Epithelial cell of proximal tubule (primary cell): ENCODE measurements at regions not wholly inside any gene's neighbourhood (a gene's known extent, or its start where the extent isn't known, plus 50 kb on each side); places are given as distances from the start of the nearest gene placed in this dataset.

Experiments
- DNase-seq: peaks from one replicate; pipeline ENCODE4 v3.0.0-alpha.2; 2011; ENCODE audit warnings: low read depth
- H3K4me3 ChIP-seq: 2 replicates; pipeline ENCODE4 v1.5.1; 2011; ENCODE audit warnings: low read depth, mild to moderate bottlenecking, low read length
- TF ChIP-seq, protein P1 (sequence below): conservative IDR thresholded peaks from 2 replicates; pipeline ENCODE4 v1.5.1; 2012; ENCODE audit warnings: low read depth, mild to moderate bottlenecking, low read length

DNA sequence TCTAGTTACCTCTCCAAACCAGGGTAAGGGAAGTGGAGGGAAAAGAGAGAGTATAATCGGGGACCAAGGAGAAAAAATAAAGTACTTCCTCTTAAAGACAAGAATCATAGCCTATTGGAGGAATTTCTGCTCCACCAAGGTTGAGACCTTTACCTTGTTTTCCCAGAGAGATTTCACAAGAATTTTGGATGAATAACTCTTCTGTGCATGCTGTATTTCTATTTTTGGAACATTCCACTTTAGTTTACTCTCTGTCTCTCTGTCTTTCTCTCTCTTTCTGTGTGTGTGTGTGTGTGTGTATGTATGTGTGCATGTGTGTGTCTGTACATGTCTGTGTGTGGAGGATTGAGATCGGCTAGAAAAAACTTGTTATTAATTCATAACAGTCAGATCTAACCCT, 318.4 kb upstream of the RGS18 start:
- TF ChIP-seq, protein P1, sequence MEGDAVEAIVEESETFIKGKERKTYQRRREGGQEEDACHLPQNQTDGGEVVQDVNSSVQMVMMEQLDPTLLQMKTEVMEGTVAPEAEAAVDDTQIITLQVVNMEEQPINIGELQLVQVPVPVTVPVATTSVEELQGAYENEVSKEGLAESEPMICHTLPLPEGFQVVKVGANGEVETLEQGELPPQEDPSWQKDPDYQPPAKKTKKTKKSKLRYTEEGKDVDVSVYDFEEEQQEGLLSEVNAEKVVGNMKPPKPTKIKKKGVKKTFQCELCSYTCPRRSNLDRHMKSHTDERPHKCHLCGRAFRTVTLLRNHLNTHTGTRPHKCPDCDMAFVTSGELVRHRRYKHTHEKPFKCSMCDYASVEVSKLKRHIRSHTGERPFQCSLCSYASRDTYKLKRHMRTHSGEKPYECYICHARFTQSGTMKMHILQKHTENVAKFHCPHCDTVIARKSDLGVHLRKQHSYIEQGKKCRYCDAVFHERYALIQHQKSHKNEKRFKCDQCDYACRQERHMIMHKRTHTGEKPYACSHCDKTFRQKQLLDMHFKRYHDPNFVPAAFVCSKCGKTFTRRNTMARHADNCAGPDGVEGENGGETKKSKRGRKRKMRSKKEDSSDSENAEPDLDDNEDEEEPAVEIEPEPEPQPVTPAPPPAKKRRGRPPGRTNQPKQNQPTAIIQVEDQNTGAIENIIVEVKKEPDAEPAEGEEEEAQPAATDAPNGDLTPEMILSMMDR: no peak
- DNase-seq: no peak

DNA sequence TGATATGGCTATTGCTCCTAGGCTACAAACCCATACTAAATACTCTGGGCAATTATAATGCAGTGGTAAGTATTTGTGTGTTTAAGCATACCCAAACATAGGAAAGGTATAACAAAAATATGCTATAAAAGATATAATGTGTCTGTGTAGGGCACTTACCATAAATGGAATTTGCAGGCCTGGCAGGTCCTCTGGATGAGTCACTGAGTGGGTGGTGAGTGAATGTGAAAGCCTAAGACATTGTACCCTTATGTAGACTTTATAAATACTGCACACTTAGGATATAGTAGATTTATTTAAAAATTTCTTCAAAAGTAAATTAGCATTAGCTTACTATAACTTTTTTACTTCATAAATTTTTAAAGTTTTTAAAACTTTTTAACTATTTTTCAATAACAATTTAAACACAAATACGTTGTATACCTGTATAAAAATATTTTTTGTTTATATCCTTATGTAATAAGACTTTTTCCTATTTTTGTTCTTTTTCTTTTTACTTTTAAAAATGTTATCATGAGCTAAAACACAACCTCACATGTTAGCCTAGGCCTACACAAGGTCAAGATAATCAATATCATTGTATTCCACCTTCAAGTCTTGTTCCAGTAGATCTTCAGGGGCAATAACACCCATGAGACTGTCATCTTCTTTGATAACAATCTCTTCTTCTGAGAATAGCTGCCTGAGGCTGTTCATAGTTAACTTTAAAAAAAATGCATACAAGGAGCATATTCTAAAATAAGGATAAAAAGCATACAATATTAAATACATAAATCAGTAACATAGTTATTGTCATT, 306.3 kb upstream of the RGS18 start:
- H3K4me3 ChIP-seq: no peak overlapping the region
- TF ChIP-seq, protein P1: no peak
- no peak for DNase-seq

More for the DNA sequence above, 318.4 kb upstream of the RGS18 start:
- H3K4me3 ChIP-seq: no peak overlapping the region

DNA sequence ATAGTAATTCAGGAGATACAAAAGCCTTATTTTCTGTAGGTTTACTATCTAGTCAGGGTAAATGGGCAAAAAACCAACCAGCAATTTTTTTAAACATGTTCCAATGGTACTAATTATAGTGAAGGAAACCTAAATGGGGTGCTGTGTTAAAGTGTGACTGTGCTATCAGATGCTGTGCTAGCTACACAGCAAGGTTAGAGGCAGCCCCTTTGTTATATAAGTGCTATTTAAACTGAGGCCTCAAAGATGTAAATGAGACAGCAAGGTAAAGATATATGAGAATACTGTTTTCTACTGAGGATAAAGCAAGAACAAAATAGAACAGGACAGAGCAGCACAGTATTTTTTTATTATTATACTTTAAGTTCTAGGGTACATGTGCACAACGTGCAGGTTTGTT, 305.4 kb upstream of the RGS18 start:
- DNase-seq: no peak
- no peak overlapping the region for H3K4me3 ChIP-seq
- TF ChIP-seq, protein P1: no peak

DNA sequence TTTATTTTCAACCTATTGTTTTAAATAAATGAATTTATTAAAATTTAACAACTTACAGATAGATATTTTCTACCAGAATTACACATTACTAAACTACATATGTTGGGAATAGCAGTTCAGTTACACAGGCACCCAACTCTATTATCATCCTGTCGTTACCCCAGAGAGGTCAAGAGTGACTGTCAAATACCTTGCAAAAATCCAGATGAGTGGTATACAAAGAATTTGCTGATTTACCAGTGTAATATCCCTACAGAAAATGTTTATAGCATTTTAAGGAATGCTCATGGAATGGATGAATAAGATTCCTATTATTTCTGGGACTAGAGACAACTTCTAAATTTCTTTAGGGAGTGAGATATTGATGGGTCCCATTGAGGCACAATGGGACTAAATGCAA, 300.7 kb upstream of the RGS18 start:
- DNase-seq: no peak
- no peak overlapping the region for H3K4me3 ChIP-seq
- TF ChIP-seq, protein P1: no peak

DNA sequence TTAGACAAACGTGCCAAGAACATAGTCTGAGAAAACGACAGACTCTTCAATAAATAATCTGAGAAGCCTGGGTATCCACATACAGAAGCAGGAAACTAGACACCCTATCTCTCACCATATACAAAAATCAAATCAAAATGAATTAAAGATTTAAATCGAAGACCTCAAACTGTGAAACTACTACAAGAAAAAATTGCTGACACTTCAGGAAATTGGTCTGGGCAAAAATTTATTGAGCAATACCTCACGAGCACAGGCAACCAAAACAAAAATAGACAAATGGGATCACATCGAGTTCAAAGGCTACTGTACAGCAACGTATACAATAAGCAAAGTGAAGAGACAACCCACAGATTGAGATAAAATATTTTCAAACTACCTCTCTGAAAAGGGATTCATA, 292.8 kb upstream of the RGS18 start:
- TF ChIP-seq, protein P1: no peak
- H3K4me3 ChIP-seq: no peak overlapping the region
- DNase-seq: no peak

DNA sequence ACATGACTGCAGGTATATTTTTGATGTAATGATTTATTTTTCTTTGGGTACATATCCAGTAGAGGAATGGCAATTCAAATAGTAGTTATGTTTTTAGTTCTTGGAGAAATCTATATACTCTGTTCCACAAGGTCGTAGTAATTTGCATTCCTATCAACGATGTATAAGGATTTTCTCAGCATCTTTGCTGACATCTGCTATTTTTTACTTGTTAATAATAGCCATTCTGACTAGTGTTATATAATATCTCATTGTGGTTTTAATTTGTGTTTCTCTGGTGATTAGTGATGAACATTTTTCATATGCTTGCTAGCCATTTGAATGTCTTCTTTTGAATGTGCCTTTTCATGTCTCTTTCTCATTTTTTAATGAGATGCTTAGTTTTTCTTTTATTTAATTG, 292.1 kb upstream of the RGS18 start:
- no peak overlapping the region for H3K4me3 ChIP-seq
- no peak for DNase-seq
- TF ChIP-seq, protein P1: no peak

DNA sequence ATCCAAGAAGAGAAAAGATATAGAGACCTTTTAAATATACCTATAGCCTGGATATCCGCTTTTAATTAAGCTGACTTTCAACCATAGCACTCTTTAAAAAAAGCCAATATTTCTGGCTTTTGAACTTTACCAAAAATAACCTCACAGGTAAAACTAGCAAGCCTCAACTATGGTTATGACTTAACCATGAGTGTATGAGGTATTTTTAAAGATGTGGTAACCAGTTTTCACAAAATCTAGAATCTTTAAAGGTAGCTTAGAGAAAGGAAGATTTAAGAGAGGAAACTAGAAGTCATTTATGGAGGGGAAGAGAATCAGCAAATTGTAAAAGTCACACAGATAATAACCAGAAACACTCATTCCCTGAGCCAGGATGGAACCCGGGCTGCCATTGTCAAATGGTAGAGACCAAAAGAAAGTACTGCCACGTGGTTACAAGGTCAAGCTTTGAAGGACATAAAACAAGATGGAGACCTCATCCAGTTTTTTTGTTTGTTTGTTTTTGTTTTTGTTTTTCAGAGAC, 288.4 kb upstream of the RGS18 start:
- H3K4me3 ChIP-seq: no peak overlapping the region
- DNase-seq: no peak
- TF ChIP-seq, protein P1: no peak
